ENCODE measurements at regions not wholly inside any gene's neighbourhood (a gene's known extent, or its start where the extent isn't known, plus 50 kb on each side); places are given as distances from the start of the nearest gene placed in this dataset.

GRCh38 chr3:139236336-139236735 is 107.5 kb upstream of the MRPS22 start (continued):
- TF ChIP-seq E4F1 (IDR thresholded peaks at IDR 0.05; ENCODE audit: borderline replicate concordance, partially characterized antibody) (no peak), RELA (IDR thresholded peaks at IDR 0.05; ENCODE audit: borderline replicate concordance, partially characterized antibody) (no peak), HDGF (IDR thresholded peaks at IDR 0.05) (no peak), MTA2 (IDR thresholded peaks at IDR 0.05; ENCODE audit: low read depth) (no peak), CEBPZ (IDR thresholded peaks at IDR 0.05; ENCODE audit: low read depth, low read length) (no peak), SIN3A (IDR thresholded peaks at IDR 0.05; ENCODE audit: low read depth, low read length) (no peak), ZNF384 (IDR thresholded peaks at IDR 0.05; ENCODE audit: borderline replicate concordance, low read depth, low read length) (no peak), MYC (IDR thresholded peaks at IDR 0.05; ENCODE audit: insufficient read depth, insufficient read length, insufficient replicate concordance, low read length, severe bottlenecking) (no peak)

All from GM12878 (cell line).